SU-DHL-6 (cell line): ENCODE measurements at regions not wholly inside any gene's neighbourhood (a gene's known extent, or its start where the extent isn't known, plus 50 kb on each side); places are given as distances from the start of the nearest gene placed in this dataset.

Experiments
- H2AFZ ChIP-seq: fragments of 200-600 bp; sonication (generic); 2 replicates; pipeline ENCODE4 v1.6.1; 2014; ENCODE audit warnings: low read depth, mild to moderate bottlenecking, moderate library complexity, mixed read lengths, antibody characterized with exemption, low read length; ENCODE audit not compliant: severe bottlenecking
- H3F3A ChIP-seq: fragments of 200-600 bp; shearing (Covaris generic); 2 replicates; pipeline ENCODE4 v1.6.0; 2016; ENCODE audit warnings: antibody characterized with exemption, mild to moderate bottlenecking; ENCODE audit not compliant: insufficient read depth
- H3K27ac ChIP-seq: fragments of 200-600 bp; sonication (generic); 2 replicates; pipeline ENCODE4 v1.5.1; 2016; ENCODE audit warnings: low read depth, mild to moderate bottlenecking, low read length, moderate library complexity, mixed read lengths
- H3K27me3 ChIP-seq: fragments of 200-600 bp; sonication (generic), shearing (Covaris generic); 2 replicates; pipeline ENCODE4 v1.6.0; 2014; ENCODE audit warnings: mild to moderate bottlenecking, low read length
- H3K36me3 ChIP-seq: fragments of 200-600 bp; sonication (generic); 2 replicates; pipeline ENCODE4 v1.6.1; 2014; ENCODE audit warnings: mild to moderate bottlenecking, low read length, mixed read lengths
- H3K4me2 ChIP-seq: fragments of 300-600, 200-600 bp; shearing (Covaris generic), sonication (generic); 2 replicates; pipeline ENCODE4 v1.6.0; 2014; ENCODE audit warnings: low read length, low read depth, mild to moderate bottlenecking; ENCODE audit not compliant: poor library complexity, severe bottlenecking
- H3K4me3 ChIP-seq: fragments of 200-600 bp; sonication (generic); 2 replicates; pipeline ENCODE4 v1.5.1; 2014; ENCODE audit warnings: antibody characterized with exemption, low read length, mild to moderate bottlenecking, mixed read lengths; ENCODE audit not compliant: insufficient read depth, poor library complexity, severe bottlenecking
- H3K79me2 ChIP-seq: fragments of 200-600 bp; sonication (generic); 2 replicates; pipeline ENCODE4 v1.6.1; 2014; ENCODE audit warnings: mild to moderate bottlenecking, low read length, moderate library complexity; ENCODE audit not compliant: insufficient read depth
- H3K9ac ChIP-seq: fragments of 200-600 bp; sonication (generic); 2 replicates; pipeline ENCODE4 v1.7.0; 2014; ENCODE audit warnings: mild to moderate bottlenecking, low read length
- H3K9me2 ChIP-seq: fragments of 200-600 bp; sonication (generic); replicated peaks from 2 replicates; pipeline ENCODE4 v1.6.1; 2014; ENCODE audit warnings: low read length; ENCODE audit not compliant: insufficient read depth
- H3K9me3 ChIP-seq: fragments of 200-600 bp; sonication (generic); 2 replicates; pipeline ENCODE4 v1.6.1; 2014; ENCODE audit warnings: low read length, mixed read lengths; ENCODE audit not compliant: insufficient read depth
- H4K20me1 ChIP-seq: fragments of 200-600 bp; sonication (generic); 2 replicates; pipeline ENCODE4 v1.6.1; 2014; ENCODE audit warnings: low read depth, mild to moderate bottlenecking, antibody characterized with exemption, low read length, moderate library complexity, mixed read lengths
- CTCF ChIP-seq: fragments of 200-600 bp; sonication (generic); IDR thresholded peaks from one replicate; pipeline ENCODE4 v1.5.1; 2017; ENCODE audit warnings: antibody characterized with exemption, mild to moderate bottlenecking, low read length, moderate library complexity; ENCODE audit not compliant: insufficient read depth, poor library complexity, severe bottlenecking
- EZH2phosphoT487 ChIP-seq: fragments of 200-600 bp; sonication (generic), shearing (Covaris generic); conservative IDR thresholded peaks from 2 replicates; pipeline ENCODE4 v1.6.1; 2018; ENCODE audit warnings: mild to moderate bottlenecking, antibody characterized with exemption, low read length, moderate library complexity, mixed read lengths

- H3F3A ChIP-seq, result no peaks in the 10 kb centered on the region
- no peak overlapping the region for H3K4me3 ChIP-seq
- no peaks in the 10 kb centered on the region for H3K9me3 ChIP-seq
- no peak overlapping the region for H3K27ac ChIP-seq
- H2AFZ ChIP-seq, result no peak overlapping the region
- H3K9me2 ChIP-seq, result no peaks in the 10 kb centered on the region
- no peaks in the 10 kb centered on the region for H3K79me2 ChIP-seq
- no peaks in the 10 kb centered on the region for H4K20me1 ChIP-seq
- no peak overlapping the region for H3K4me2 ChIP-seq
- H3K27me3 ChIP-seq, result no peaks in the 10 kb centered on the region
- no peaks in the 10 kb centered on the region for H3K36me3 ChIP-seq
- no peak for TF ChIP-seq EZH2phosphoT487
- TF ChIP-seq CTCF, result no peak
- H3K9ac ChIP-seq, result no peak overlapping the region
Observed at GRCh38 chrX:42839632-42840031, 61.7 kb upstream of the PPP1R2C start.

GRCh38 chrX:42846741-42847140 lies 68.8 kb upstream of the PPP1R2C start:
- Histone ChIP-seq H3K27ac (no peak overlapping the region), H3K4me2 (no peak overlapping the region)
- no peak for TF ChIP-seq EZH2phosphoT487

DNA sequence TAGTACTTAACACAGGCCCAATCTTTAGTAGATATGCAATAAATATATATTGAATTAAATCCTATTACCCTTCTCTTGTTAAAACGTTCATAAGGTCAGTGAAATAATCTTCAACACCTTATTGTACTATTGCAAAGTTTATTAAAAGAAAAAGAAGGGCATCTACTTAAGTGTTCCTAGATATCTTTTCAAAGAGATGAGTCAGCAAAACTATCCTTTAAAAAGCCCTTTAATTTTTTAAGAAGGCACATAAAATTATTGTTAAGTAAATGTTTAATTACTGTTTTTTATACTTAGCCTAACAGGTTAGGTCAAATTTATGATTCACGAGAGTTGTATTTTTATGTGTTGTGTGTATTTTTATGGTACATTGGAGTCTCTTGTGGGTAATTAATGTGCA lies 77.3 kb upstream of the PPP1R2C start:
- no peak for TF ChIP-seq CTCF
- TF ChIP-seq EZH2phosphoT487, result no peak
- H3K4me3 ChIP-seq, result no peak overlapping the region
- no peaks in the 10 kb centered on the region for H3K9me3 ChIP-seq
- H3K27ac ChIP-seq, result no peak overlapping the region
- no peaks in the 10 kb centered on the region for H4K20me1 ChIP-seq
- no peaks in the 10 kb centered on the region for H3K36me3 ChIP-seq
- H3K9me2 ChIP-seq, result no peaks in the 10 kb centered on the region
- no peak overlapping the region for H3K9ac ChIP-seq
- no peak overlapping the region for H3K4me2 ChIP-seq
- no peaks in the 10 kb centered on the region for H3K79me2 ChIP-seq
- H3K27me3 ChIP-seq, result no peaks in the 10 kb centered on the region
- no peaks in the 10 kb centered on the region for H3F3A ChIP-seq
- H2AFZ ChIP-seq, result no peak overlapping the region

More at GRCh38 chrX:42846741-42847140, 68.8 kb upstream of the PPP1R2C start:
- H3K9ac ChIP-seq, result no peak overlapping the region
- no peak overlapping the region for H3K4me3 ChIP-seq
- no peaks in the 10 kb centered on the region for H3F3A ChIP-seq
- H2AFZ ChIP-seq, result no peak overlapping the region
- H3K9me3 ChIP-seq, result no peaks in the 10 kb centered on the region
- no peaks in the 10 kb centered on the region for H4K20me1 ChIP-seq
- H3K36me3 ChIP-seq, result no peaks in the 10 kb centered on the region
- no peaks in the 10 kb centered on the region for H3K79me2 ChIP-seq
- no peaks in the 10 kb centered on the region for H3K9me2 ChIP-seq
- no peaks in the 10 kb centered on the region for H3K27me3 ChIP-seq

- no peaks in the 10 kb centered on the region for H3K27me3 ChIP-seq
- no peaks in the 10 kb centered on the region for H3K36me3 ChIP-seq
- no peak overlapping the region for H3K9ac ChIP-seq
- no peak overlapping the region for H3K27ac ChIP-seq
- H3K4me3 ChIP-seq, result no peak overlapping the region
- no peaks in the 10 kb centered on the region for H3F3A ChIP-seq
- TF ChIP-seq EZH2phosphoT487 (no peak), CTCF (no peak)
- no peaks in the 10 kb centered on the region for H3K9me3 ChIP-seq
- H3K79me2 ChIP-seq, result no peaks in the 10 kb centered on the region
- H4K20me1 ChIP-seq, result no peaks in the 10 kb centered on the region
- H2AFZ ChIP-seq, result no peak overlapping the region
- H3K9me2 ChIP-seq, result no peaks in the 10 kb centered on the region
- no peak overlapping the region for H3K4me2 ChIP-seq
Observed at GRCh38 chrX:42857766-42858165, 79.8 kb upstream of the PPP1R2C start.
